ENCODE measurements at regions not wholly inside any gene's neighbourhood (a gene's known extent, or its start where the extent isn't known, plus 50 kb on each side); places are given as distances from the start of the nearest gene placed in this dataset.

GRCh38 chr4:3654036-3654807 is 112.0 kb upstream of the ADRA2C start:
- H3K27me3 ChIP-seq (replicated peaks; ENCODE audit: control insufficient read depth, insufficient read depth, low read length), result peaks cover 73% of the 10 kb centered on the region
- no peak overlapping the region for H3K4me3 ChIP-seq (ENCODE audit: low read length)
- peaks cover 5% of the 10 kb centered on the region for H3K4me1 ChIP-seq (ENCODE audit: control insufficient read depth, insufficient read depth, low read length)
- no peaks in the 10 kb centered on the region for H3K36me3 ChIP-seq (ENCODE audit: control insufficient read depth, insufficient read depth, low read length, severe bottlenecking)
- H3K9ac ChIP-seq (ENCODE audit: low read length), result no peak overlapping the region
- DNase-seq (ENCODE audit: low read depth), result no peak
- no peaks in the 10 kb centered on the region for H3K9me3 ChIP-seq (ENCODE audit: control insufficient read depth, low read length)

- no peak overlapping the region for H3K9ac ChIP-seq (ENCODE audit: low read length)
Measured at GRCh38 chr4:3652586-3652985, 113.6 kb upstream of the ADRA2C start.

GRCh38 chr4:3651267-3651845 is 114.8 kb upstream of the ADRA2C start:
- H3K4me3 ChIP-seq (ENCODE audit: low read length), result no peak overlapping the region
- peaks cover 83% of the 10 kb centered on the region for H3K27me3 ChIP-seq (replicated peaks; ENCODE audit: control insufficient read depth, insufficient read depth, low read length)
- no peaks in the 10 kb centered on the region for H3K9me3 ChIP-seq (ENCODE audit: control insufficient read depth, low read length)
- H3K36me3 ChIP-seq (ENCODE audit: control insufficient read depth, insufficient read depth, low read length, severe bottlenecking), result no peaks in the 10 kb centered on the region
- DNase-seq (ENCODE audit: low read depth), result no peak
- no peaks in the 10 kb centered on the region for H3K4me1 ChIP-seq (ENCODE audit: control insufficient read depth, insufficient read depth, low read length)
- H3K9ac ChIP-seq (ENCODE audit: low read length), result no peak overlapping the region

More at GRCh38 chr4:3652586-3652985, 113.6 kb upstream of the ADRA2C start:
- no peak for DNase-seq (ENCODE audit: low read depth)
- no peaks in the 10 kb centered on the region for H3K9me3 ChIP-seq (ENCODE audit: control insufficient read depth, low read length)
- H3K36me3 ChIP-seq (ENCODE audit: control insufficient read depth, insufficient read depth, low read length, severe bottlenecking), result no peaks in the 10 kb centered on the region
- peaks cover 2% of the 10 kb centered on the region for H3K4me1 ChIP-seq (ENCODE audit: control insufficient read depth, insufficient read depth, low read length)
- no peak overlapping the region for H3K4me3 ChIP-seq (ENCODE audit: low read length)
- H3K27me3 ChIP-seq (replicated peaks; ENCODE audit: control insufficient read depth, insufficient read depth, low read length), result peaks cover 77% of the 10 kb centered on the region

- H3K4me1 ChIP-seq (ENCODE audit: control insufficient read depth, insufficient read depth, low read length), result peaks cover 12% of the 10 kb centered on the region
- H3K27me3 ChIP-seq (replicated peaks; ENCODE audit: control insufficient read depth, insufficient read depth, low read length), result peaks cover 74% of the 10 kb centered on the region
- DNase-seq (ENCODE audit: low read depth), result no peak
- H3K9me3 ChIP-seq (ENCODE audit: control insufficient read depth, low read length), result no peaks in the 10 kb centered on the region
- no peak overlapping the region for H3K4me3 ChIP-seq (ENCODE audit: low read length)
- H3K36me3 ChIP-seq (ENCODE audit: control insufficient read depth, insufficient read depth, low read length, severe bottlenecking), result no peaks in the 10 kb centered on the region
- no peak overlapping the region for H3K9ac ChIP-seq (ENCODE audit: low read length)
Measured at GRCh38 chr4:3649491-3649890, 116.7 kb upstream of the ADRA2C start.

- H3K4me1 ChIP-seq (ENCODE audit: control insufficient read depth, insufficient read depth, low read length), result peaks cover 12% of the 10 kb centered on the region
- DNase-seq (ENCODE audit: low read depth), result no peak
- no peak overlapping the region for H3K9ac ChIP-seq (ENCODE audit: low read length)
- H3K27me3 ChIP-seq (replicated peaks; ENCODE audit: control insufficient read depth, insufficient read depth, low read length), result peaks cover 67% of the 10 kb centered on the region
- no peaks in the 10 kb centered on the region for H3K36me3 ChIP-seq (ENCODE audit: control insufficient read depth, insufficient read depth, low read length, severe bottlenecking)
- H3K4me3 ChIP-seq (ENCODE audit: low read length), result no peak overlapping the region
- no peaks in the 10 kb centered on the region for H3K9me3 ChIP-seq (ENCODE audit: control insufficient read depth, low read length)
Measured at GRCh38 chr4:3648731-3649130, 116.5 kb upstream of the LRPAP1 start.

- H3K4me1 ChIP-seq (ENCODE audit: control insufficient read depth, insufficient read depth, low read length), result peaks cover 12% of the 10 kb centered on the region
- DNase-seq (ENCODE audit: low read depth), result no peak
- no peak overlapping the region for H3K9ac ChIP-seq (ENCODE audit: low read length)
- H3K27me3 ChIP-seq (replicated peaks; ENCODE audit: control insufficient read depth, insufficient read depth, low read length), result peaks cover 61% of the 10 kb centered on the region
- no peak overlapping the region for H3K4me3 ChIP-seq (ENCODE audit: low read length)
- no peaks in the 10 kb centered on the region for H3K9me3 ChIP-seq (ENCODE audit: control insufficient read depth, low read length)
- H3K36me3 ChIP-seq (ENCODE audit: control insufficient read depth, insufficient read depth, low read length, severe bottlenecking), result no peaks in the 10 kb centered on the region
Measured at GRCh38 chr4:3648195-3648594, 116.0 kb upstream of the LRPAP1 start.

- Histone ChIP-seq H3K27me3 (replicated peaks; ENCODE audit: control insufficient read depth, insufficient read depth, low read length) (peaks cover 54% of the 10 kb centered on the region), H3K9me3 (ENCODE audit: control insufficient read depth, low read length) (no peaks in the 10 kb centered on the region), H3K36me3 (ENCODE audit: control insufficient read depth, insufficient read depth, low read length, severe bottlenecking) (no peaks in the 10 kb centered on the region), H3K4me1 (ENCODE audit: control insufficient read depth, insufficient read depth, low read length) (peaks cover 12% of the 10 kb centered on the region), H3K4me3 (ENCODE audit: low read length) (no peak overlapping the region), H3K9ac (ENCODE audit: low read length) (no peak overlapping the region)
- no peak for DNase-seq (ENCODE audit: low read depth)
Measured at GRCh38 chr4:3647421-3647820, 115.2 kb upstream of the LRPAP1 start.

- Histone ChIP-seq H3K9ac (ENCODE audit: low read length) (peak overlapping the region; percentile 51), H3K4me3 (ENCODE audit: low read length) (peak overlapping the region; percentile 47), H3K9me3 (ENCODE audit: control insufficient read depth, low read length) (no peaks in the 10 kb centered on the region), H3K36me3 (ENCODE audit: control insufficient read depth, insufficient read depth, low read length, severe bottlenecking) (no peaks in the 10 kb centered on the region), H3K27me3 (replicated peaks; ENCODE audit: control insufficient read depth, insufficient read depth, low read length) (peaks cover 46% of the 10 kb centered on the region), H3K4me1 (ENCODE audit: control insufficient read depth, insufficient read depth, low read length) (peaks cover 12% of the 10 kb centered on the region)
- no peak for DNase-seq (ENCODE audit: low read depth)
Measured at GRCh38 chr4:3645711-3646679, 113.8 kb upstream of the LRPAP1 start.

GRCh38 chr4:3644849-3645627 is 112.8 kb upstream of the LRPAP1 start:
- DNase-seq (ENCODE audit: low read depth), result peak; percentile 29
- Histone ChIP-seq H3K9me3 (ENCODE audit: control insufficient read depth, low read length) (no peaks in the 10 kb centered on the region), H3K9ac (ENCODE audit: low read length) (no peak overlapping the region), H3K4me1 (ENCODE audit: control insufficient read depth, insufficient read depth, low read length) (peaks cover 12% of the 10 kb centered on the region), H3K4me3 (ENCODE audit: low read length) (peak overlapping the region; percentile 47), H3K27me3 (replicated peaks; ENCODE audit: control insufficient read depth, insufficient read depth, low read length) (peaks cover 36% of the 10 kb centered on the region), H3K36me3 (ENCODE audit: control insufficient read depth, insufficient read depth, low read length, severe bottlenecking) (no peaks in the 10 kb centered on the region)

GRCh38 chr4:3643518-3644433 is 111.6 kb upstream of the LRPAP1 start:
- H3K4me3 ChIP-seq (ENCODE audit: low read length), result no peak overlapping the region
- peaks cover 24% of the 10 kb centered on the region for H3K27me3 ChIP-seq (replicated peaks; ENCODE audit: control insufficient read depth, insufficient read depth, low read length)

More at GRCh38 chr4:3643518-3644433, 111.6 kb upstream of the LRPAP1 start:
- Histone ChIP-seq H3K36me3 (ENCODE audit: control insufficient read depth, insufficient read depth, low read length, severe bottlenecking) (no peaks in the 10 kb centered on the region), H3K9ac (ENCODE audit: low read length) (no peak overlapping the region), H3K9me3 (ENCODE audit: control insufficient read depth, low read length) (no peaks in the 10 kb centered on the region), H3K4me1 (ENCODE audit: control insufficient read depth, insufficient read depth, low read length) (peaks cover 12% of the 10 kb centered on the region)
- no peak for DNase-seq (ENCODE audit: low read depth)
